Erythroblast (primary cell): ENCODE measurements at regions not wholly inside any gene's neighbourhood (a gene's known extent, or its start where the extent isn't known, plus 50 kb on each side); places are given as distances from the start of the nearest gene placed in this dataset.

Experiments used
- GATA1 ChIP-seq: IDR thresholded peaks from 2 replicates; pipeline ENCODE4 v1.6.1; 2011; ENCODE audit warnings: low read depth, mild to moderate bottlenecking, control low read depth, low read length, moderate library complexity
- POLR2A ChIP-seq: IDR thresholded peaks from 2 replicates; pipeline ENCODE4 v1.6.1; 2011; ENCODE audit warnings: mild to moderate bottlenecking, low read length

DNA sequence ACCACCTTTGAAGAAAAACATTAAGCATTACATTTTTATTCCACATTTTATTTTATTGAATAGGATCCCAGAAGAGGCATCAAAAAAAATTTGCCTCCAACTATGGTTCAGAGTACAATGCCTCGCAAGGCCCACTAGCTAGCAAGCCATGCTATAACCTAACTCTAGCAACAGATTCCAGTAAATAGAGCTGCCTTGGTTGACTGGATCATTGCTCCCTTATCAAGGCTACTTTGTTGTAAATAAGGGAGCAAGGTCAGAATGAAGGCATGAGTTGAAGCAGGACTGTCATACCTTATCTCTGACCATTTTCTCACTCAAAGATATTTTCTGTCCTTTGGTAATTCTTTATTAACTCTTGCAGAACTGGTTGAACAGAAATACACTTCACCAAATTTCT is 672.6 kb downstream of the EPHA4 start:
- TF ChIP-seq POLR2A (no peak), GATA1 (no peak)
